GM21723 (cell line): ENCODE measurements at regions not wholly inside any gene's neighbourhood (a gene's known extent, or its start where the extent isn't known, plus 50 kb on each side); places are given as distances from the start of the nearest gene placed in this dataset.

Experiments used
- ATAC-seq: cut with Tn5 transposase; IDR thresholded peaks from one replicate; pipeline ENCODE4 v1.9.1; 2021; ENCODE audit warnings: mild to moderate bottlenecking, moderate library complexity; ENCODE audit not compliant: unreplicated experiment

DNA sequence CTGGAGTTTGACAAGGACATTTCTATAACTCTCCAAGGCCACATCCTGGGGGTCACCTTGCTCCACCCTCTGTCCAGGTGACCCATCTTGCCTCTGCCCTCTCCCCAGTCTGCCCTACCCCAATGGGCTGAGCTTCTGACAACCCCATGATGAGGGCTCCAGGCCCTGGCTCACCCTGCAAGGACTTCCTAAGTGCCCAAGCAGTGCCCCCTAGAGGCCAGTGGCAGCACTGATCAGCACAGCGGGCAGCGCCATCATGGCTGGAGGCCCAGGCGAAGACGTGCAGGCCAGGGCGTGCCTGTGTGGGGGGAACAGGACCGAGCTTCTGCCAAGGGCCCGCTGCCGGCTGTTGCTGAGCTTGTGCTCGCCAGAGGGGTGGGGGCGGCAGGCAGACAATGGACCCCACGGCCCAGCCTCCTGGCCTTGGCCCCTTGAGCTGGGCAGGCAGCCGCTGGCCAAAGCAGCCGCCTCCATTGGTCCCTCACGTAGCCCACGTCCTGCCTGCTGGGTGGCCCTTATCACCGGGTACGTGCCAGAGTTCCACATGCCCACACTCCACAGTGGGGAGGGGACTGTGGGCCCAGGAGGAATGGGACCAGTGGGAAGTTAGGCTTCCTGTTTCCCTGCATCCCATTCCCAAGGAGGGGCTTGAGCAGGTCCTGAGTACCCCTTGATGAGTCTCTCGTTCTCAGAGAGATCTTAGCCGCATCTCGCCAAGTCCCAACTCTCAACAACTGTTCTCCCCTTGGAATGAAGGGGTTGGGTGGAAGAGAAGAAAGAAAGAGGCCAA, 64.3 kb downstream of the MRPL14 start:
- no peak for ATAC-seq

DNA sequence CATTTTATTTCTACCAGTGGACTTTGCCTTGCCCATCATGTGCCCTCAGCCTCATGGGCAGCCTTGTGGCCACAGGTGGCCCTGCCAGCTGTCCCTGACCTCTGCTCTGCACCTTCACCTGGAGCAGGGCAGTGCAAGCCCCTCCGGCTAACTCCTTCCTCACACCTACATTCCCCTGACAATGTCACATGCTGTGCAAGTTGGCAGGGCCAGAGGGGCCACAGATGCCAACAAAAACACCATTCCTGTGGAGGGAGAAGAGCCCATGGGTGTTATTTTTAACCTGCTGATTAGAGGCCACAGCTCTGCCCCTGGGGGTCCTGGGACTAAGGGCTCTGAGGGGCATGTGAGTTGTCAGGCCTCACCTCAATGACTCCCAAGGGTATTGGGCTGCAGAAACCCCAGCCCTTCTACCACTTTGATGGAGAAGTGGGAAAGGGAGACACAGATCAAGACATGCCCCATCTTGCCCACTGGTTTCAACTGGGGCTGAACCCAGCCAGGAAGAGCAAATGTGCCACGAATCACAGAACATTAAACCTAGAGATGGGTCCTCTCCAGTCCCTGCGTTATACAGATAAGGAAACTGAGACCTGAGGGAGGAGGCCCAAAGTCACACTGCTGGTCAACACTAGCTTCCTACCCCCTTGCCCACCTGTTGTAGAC, 65.0 kb downstream of the MRPL14 start:
- ATAC-seq, result no peak

DNA sequence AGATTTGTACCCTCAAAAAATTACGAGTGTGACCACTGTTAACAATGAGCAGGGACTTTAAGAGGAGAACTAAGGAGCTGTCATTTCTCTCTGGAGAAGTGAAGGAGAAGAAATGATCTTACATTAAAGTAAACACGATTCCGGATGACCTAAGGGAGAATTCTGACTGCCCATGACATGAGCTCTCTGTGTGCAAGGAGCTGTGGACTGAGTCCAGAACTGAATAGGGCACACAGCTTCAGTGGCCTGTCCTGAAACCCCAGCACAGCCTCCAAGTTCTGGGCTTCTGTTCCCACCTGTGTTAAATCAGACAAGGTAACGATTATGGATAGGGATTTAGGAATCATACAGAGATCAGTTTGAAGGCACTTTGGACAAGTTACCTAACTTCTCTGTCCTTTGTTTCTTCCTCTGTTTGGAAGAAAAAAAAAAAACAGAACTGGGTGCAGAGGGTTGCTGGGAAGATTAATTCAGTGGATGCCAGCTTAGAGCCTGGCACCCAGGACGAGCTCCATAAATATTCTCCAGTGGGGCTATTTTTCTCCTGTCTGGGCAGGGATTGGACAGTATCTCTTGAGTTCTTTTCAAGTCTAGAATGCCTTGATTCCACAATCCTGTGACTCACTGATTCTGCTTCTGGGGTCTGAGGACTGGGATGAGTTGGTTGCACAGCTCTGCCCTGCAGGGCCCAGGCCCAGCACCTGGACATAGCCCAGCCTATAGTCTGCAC, 65.7 kb downstream of the MRPL14 start:
- no peak for ATAC-seq

DNA sequence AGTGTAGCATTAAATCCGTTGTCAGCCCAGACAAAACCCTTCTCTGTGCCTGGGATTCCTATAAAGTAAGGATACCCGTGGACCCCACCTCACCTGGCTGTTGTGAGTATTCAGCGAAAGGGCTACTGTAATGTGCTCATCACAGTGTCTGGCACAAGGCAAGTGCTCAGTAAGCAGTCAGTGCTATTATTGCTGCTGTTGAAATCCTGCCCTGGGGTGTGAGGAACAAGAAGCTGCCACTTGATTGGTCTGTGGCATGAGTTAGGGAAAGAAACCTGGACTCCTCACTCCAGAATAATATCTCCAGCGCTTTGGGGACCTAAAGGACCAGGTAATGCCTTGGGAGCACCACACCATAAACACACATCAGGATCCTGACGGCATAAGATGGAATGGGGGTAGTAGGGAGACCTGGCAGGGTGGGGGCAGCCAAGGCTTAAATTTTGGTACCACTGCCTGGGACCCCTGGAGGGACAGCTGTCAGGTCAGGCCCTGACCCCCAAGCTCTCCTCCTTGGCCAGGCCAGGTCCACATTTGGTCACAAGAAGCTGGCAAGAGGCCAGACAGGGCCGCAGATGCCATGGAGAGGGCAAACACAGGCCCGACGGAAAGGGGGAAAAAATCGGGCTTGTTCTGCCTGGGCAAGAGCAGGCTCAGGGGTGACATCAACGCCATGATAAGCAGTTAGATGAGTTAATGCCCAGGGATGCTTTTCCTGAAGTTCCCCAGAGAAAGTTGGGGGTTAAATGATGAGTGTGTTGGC, 66.5 kb downstream of the MRPL14 start:
- ATAC-seq, result no peak

DNA sequence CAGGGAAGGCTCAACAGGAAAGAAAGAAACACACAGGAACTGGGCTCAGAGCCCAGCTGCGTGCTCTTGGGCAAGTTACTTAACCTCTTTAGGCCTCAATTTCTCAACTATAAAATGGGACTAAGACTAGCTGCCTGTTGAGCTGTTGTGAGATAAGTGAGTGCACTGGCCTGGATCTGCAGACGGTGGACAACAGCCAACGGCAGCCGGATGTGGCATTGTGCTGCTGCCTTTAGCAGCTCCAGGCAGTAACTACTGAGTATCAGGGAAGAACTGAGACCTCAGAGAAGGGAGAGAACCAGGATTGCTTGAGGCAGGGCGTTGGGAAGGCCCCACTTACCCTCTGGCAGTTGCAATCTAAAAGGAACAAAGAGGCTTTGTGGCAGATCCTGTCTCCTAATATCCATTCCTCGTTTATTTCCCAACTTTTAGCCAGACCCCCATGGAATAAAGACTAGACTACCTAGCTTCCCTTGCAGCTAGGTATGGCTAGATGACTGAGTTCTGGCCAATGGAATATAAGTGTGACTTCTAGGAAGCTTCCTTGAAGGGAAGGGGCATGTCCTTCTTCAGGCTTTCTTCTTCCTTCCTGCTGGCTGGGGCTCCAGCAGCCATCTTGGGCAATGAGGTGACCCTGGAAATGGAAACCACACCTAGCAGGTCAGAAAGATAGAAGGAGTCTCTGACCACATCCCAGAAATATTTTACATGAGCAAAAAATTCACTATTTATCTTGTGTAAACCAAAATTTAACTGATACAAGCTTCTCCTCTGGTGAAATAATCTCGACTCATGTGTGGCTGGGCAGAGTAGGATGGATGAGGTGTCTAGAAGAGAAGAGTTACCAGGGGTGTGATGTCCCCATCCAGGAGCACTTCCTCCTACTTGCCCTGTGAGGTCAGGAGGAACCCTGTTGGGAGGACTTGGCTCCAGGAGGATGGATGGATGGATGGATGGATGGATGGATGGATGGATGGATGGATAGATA, 67.6 kb downstream of the MRPL14 start:
- no peak for ATAC-seq

DNA sequence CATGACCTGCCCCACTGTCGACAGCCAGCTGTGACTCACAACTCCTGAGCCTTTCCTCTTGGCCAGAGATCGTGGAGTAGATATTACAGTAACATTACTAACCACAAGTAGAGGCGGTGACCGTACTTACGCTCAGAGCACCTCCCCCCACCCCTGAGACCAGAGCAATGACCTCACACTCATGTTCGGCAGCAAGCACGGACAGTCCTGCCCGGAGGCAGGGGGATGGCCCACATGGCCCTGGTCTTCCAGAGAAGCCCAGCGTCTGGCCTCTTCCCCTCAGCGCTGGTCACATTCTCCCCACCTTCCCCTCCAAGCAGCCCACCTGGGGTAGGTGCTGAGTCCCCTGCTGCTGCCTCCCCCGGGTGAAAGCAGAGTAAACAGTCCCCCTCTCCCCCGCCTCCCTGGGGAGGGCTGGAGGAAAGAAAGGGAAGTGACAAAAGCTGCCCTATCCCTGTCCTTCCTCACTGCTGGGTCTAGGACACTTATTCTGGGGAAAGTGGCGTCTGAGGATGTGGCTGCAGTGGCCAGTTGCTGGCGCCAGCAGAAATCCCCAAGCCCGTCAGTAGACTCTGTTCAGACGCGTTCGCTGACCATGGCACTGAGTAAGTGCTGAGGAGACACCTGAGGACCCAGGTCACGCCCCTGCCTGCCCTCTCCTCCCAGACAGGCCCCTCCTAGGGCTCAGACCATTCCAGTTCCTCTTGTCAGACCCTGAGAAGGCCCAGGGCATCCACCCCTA, 68.5 kb downstream of the MRPL14 start:
- peak; percentile 75 for ATAC-seq

DNA sequence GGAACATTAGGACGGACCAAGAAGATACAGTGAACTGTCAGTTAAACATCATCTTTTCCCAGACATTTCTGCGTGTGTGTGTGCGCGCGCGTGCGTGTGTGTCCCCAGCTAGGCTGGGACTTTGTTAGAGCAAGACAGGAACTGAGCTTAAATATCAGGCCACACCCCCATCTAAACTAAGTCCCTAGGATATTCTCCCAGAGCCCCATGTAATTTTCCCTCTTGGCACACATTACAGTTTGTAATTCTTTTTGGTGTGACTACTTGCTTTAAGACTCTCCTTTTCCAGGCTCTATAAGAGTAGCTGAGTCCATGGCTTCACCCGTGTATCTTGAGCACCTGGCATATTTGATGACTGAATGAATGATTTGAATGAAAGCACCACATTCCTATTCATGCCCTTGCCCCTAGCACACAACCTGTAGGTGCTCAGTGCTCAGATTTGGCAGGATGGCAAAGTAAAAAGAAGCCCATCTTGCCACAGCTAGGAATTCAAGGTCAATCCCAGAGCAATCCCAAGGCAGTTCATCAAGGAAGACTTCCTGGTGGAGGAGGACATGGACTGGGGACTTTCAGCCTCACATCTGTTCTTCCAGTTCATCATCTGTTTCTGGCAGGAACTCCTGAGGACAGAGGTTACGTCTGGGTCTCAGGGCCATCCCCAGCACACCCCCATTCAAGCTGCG, 69.2 kb downstream of the MRPL14 start:
- ATAC-seq, result no peak

DNA sequence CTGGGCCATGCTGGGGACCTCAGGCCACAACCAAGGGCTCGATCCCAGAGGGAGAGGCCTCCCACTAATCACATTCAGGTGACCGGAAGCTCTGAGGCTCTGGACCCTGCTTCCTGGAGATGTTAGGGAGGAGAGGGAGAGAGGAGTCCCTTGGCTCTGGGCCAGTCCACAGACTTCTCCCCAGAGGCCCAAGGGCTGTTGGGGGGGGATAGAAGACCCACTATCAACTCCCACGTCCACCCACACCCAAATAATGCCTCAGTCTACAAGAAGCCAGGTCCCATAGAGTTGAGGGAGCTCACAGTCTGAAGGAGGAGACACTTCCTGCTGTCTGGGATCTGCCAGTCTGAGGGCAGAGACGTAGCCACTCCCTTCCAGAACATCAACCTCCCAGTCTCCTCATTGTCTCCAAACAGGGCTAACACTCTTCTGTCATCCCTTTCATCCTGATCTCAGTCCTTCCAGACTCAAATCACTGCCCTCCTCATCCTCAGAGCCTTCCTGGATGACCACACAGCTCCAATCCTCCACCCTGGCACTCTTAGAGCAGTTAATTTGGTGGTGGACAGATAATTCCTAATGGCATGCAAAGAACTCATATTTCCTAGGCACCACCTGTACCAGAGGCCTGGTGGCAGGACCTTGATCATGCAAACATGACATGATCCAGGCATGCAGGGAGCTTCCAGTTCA, 69.9 kb downstream of the MRPL14 start:
- no peak for ATAC-seq

DNA sequence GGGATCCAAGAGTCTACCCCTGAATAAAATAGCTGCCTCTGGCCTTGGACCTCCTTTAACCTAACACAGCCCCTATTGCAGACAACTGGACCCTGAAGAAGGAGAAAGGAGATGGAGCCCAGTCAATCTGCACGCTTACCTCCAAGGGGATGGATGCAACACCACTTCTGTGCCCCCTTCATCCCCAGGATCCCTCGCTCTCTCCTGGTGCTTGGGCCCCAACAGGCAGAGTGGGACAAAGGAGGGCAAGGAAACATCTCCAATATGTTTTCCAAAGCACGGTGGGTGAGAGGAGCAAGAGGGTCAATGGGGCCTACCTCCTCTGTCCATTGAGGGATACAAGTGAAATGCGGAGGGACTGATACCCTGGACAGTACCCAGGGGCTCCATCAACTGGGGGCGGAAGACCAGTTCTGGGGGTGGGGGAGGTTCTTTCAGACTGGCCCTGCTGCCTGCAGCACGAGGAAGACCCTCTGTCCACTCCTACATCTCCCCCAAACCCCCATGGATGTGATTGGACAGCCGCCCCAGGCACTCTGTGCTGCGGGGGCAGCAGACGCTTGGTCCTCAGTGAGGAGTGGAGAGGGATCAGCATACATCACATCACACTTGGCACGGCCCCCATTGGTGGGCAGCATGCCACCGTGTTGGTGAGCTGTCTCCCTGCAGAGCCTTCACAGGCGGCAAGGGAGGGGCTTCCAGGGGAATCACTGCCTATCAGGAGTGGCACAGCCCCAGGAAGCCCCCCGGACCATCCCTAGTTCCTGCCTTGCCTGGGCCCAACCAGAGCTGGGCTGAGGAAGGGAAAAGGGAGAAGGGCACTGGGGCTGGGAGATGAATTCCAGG, 70.6 kb downstream of the MRPL14 start:
- no peak for ATAC-seq

DNA sequence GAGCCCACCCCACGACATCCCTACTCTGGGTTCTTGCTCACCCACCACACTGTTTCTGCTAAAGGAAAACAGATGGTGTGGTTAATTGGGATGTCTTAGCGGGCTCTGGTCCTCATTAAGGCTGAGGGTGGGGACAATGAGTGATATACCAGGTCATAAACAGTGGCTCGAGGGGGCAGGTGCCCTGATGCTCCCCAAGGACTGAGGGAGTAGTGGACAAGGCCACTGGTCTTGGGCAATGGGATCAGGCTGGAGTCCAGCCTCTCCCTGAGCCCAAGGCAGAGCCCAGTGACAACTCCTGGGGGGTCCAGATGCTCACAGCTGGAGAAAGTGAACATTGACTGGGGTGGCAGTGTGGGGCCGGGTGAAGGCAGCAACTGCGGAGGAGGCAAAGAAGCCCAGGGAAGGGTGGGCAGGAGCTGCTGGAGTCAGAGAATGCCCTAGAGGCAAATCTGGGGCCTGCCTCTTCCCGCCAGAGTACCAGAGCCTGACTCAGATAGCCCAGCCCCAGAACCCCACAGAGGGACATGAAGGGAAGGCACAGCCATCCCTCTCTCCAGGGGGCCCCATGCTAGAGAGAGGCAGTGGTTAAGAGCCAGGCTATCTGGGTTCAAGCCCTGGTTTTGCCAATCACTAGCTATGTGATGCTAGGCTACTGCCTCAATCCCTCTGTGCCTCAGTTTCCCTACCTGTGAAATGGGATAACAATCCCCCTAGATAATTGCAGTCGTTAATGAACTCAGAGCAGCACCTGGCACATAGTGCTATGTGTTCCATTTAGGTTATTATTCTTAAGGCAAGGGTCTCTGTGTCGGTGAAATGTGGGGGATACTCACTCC, 72.3 kb downstream of the MRPL14 start:
- no peak for ATAC-seq

DNA sequence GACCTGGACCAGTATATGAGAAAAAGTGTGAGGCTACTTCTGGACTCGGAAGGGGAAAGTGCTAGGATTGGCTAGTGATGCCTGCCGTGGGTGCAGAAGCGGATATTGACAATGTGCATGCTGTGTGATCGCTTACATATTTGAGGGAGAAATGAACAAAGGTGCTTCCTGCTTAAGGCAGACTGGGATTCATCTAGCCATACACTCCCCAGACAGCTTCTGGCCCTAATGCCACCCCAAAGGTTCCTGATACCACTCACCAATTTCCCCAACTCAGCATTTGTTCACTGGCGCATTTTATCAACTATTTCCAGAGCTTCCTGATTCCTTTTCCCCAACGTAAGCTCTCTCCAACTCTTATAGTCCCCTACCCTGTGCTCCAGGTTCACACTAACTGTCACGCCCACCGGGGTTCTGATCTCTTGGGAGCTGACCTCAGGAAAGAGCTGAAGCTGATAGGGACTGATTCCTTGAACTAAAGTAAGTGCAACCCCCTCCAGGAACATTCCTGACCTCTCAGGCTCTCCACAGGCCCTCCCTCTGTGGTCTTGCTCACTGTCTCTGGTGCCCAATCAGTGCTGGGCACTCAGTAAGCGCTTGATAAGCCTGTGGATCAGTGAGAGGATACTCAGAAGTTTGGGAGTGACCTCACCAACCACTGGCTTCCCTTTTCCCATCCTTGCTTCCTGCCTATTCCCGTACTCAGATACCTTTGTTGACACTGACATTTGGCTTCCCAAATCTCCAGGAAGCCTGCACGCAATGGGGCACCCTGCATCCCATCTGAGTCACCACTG, 73.3 kb downstream of the MRPL14 start:
- ATAC-seq, result no peak

DNA sequence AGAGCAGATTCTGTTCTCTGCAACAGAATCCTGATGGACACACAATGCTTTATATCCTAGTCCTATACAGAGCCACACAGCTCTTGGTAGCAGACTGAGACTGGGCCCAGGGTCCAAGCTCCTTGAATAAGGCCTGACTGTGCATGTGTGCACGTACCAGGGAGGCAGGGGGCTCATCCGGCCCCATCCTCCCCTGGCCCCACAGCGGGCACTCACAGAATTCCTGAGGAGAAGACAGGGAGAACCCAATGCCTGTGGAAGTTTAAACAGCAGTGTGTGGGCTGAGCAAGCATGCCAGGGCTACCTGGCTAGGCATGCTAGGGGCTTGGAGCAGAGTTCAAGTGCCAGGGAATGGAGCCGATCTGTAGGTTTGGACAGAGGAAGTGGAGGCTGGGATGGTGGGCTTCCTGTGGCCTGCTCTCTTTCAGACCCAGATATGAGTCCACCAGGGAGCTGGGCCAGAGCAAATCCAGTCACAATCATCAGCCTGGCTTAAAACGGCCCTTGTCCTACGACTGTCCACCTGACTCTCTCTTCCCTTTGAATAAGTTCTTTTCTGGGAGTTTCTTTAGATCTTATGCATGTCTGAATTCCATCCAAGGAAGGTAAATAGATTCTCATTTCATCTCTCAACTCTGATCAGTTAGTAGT, 74.0 kb downstream of the MRPL14 start:
- no peak for ATAC-seq

DNA sequence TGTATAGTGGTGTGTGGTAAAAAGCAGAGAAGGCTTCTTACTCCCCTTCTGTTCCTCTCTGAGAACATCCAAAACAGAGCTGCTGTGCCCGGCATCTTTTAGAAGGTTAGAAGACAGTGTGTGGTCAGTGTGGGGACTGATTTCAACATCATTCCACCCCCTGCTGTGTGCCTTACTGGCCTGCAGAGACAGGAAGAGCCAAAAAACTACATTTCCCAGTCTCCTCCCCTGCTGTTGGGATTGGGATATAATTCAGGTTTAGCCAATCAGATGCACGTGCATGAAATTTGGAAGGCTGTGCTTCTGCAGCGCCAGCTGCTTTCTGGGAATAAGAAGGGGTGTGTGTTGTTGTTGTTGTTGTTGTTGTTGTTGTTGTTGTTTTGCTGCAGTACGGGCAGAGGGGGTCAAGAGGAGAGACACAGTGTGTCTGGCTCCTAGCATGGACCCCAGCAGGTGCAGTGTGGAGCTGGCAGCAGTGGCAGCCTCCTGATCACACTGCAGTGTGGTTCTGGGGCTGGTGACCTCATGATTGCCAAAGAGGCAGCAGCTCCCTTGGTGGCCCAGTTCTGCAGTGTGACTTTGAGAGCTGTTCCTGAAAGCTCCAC, 74.7 kb downstream of the MRPL14 start:
- ATAC-seq, result no peak

DNA sequence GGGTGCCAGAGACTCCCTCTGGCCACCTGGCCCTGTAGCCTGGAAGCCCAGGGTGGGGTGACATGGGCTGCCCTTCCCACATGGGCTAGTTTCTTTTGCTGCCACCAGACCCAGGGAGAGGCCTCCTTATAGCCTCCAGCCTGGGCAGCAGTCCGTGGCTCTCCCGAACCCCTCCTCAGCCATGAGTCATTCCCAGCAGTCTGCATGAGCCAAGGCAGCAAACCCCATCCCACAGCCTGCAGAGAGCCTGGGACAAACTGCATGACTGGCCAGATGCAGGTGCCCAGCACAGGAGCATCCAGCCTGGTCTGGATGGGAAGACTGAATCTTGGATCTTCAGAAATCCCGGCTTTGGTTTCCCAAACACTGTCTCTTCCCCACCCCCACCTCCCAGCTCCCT, 75.7 kb downstream of the MRPL14 start:
- no peak for ATAC-seq
